Kidney (tissue), 13 donors: ENCODE measurements at regions not wholly inside any gene's neighbourhood (a gene's known extent, or its start where the extent isn't known, plus 50 kb on each side); places are given as distances from the start of the nearest gene placed in this dataset.

Experiments used
- DNase-seq, 5 donors: peaks; one replicate each; pipeline ENCODE4 v3.0.0-alpha.2; 2013 to 2020
- FAIRE-seq: peaks from 2 replicates; lab custom pipeline; 2012; peaks lifted over from hg19 to GRCh38; lab: Jason Lieb, UNC
- H3K27ac ChIP-seq, 2 donors: one replicate each; pipeline ENCODE4 v1.7.0; 2013; ENCODE audit warnings: low read depth in 2 of 2, low read length in 2 of 2, inconsistent platforms in 1 of 2
- H3K27me3 ChIP-seq: one replicate; pipeline ENCODE4 v1.7.1; 2013; ENCODE audit warnings: low read length, inconsistent platforms; ENCODE audit not compliant: control insufficient read depth, insufficient read depth
- H3K36me3 ChIP-seq, 3 donors: one replicate each; pipeline versions ENCODE4 v1.7.0 to v1.7.1; 2013; ENCODE audit warnings: low read length in 3 of 3, control low read depth in 1 of 3, inconsistent platforms in 1 of 3; ENCODE audit not compliant: insufficient read depth in 3 of 3, control insufficient read depth in 2 of 3
- H3K4me1 ChIP-seq, 3 donors: one replicate each; pipeline versions ENCODE4 v1.7.0 to v1.7.1; 2013; ENCODE audit warnings: low read length in 3 of 3, inconsistent platforms in 1 of 3, low read depth in 1 of 3; ENCODE audit not compliant: control insufficient read depth in 2 of 3, insufficient read depth in 2 of 3
- H3K4me3 ChIP-seq, 3 donors: one replicate each; pipeline versions ENCODE4 v1.7.0 to v1.8.1; 2013; ENCODE audit warnings: low read length in 3 of 3, control low read depth in 1 of 3, inconsistent platforms in 1 of 3
- H3K9ac ChIP-seq, 3 donors: one replicate each; pipeline versions ENCODE4 v1.7.0 to v1.7.1; 2013; ENCODE audit warnings: low read length in 3 of 3, control low read depth in 1 of 3, inconsistent platforms in 1 of 3
- H3K9me3 ChIP-seq, 3 donors: one replicate each; pipeline versions ENCODE4 v1.7.0 to v1.7.1; 2013; ENCODE audit warnings: low read length in 3 of 3, control low read depth in 1 of 3, inconsistent platforms in 1 of 3; ENCODE audit not compliant: control insufficient read depth in 2 of 3, insufficient read depth in 1 of 3
- intact Hi-C: fragments of 100-400 bp; cut with DNase I; formaldehyde crosslinking; loops from one replicate; pipeline ENCODE4 v1.11.1; 2022
- TF ChIP-seq, protein P1 (sequence below): IDR thresholded peaks from 3 replicates; pipeline ENCODE4 v1.5.1; 2012; ENCODE audit warnings: mild to moderate bottlenecking, moderate library complexity, borderline replicate concordance; ENCODE audit not compliant: insufficient read depth; ENCODE audit errors: extremely low read depth
- donor health status: control.
- donor health status: control.
- donor health status: control.
- donor health status: control.
- donor health status: control.
- donor health status: DM: yes; HTN: yes; CAD: no.
- donor health status: Normal renal cell carcinoma (clear cell type).

DNA sequence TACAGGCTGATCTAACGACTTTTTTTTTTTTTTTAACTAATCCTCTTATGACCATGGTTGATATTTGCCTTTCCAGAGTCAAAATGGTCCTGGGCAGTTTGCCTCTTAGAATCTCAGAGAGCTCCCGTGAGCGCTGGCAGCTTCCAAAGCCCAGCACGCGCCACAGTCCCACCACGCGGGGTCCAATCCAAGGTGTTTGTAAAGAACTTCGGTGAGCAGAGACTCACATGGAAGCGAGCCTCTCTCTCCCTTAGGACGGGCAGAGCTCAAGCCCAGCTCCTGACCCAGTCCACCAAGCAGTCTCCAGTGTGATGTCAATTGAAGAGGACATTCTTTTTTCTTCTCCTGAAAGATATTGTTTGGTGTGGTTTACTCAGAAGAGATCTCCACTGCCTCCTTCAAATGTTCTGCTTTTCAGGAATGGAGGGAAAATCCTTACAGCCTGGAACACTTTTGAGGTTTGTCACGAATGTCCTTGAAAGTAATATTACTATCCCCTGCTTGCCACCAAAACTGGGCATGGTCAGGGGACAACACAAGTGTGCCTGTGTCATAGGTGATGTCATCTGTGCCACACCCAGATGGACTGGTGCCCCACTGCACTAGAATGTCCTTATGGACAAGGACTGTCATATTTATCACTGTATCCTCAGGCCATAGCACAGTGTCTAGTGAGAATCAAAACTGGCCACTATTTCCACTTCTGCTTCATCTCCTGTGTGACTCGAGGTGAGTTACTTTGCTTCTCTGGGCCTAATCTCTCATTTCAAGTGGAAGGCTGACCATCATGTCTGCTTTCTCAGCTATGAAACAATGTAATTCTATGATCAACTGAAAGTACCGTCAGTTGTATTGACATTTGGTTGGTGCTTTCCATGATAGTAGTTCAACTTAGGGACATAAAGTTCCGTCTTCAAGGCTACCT, 97.4 kb upstream of the EDEM3 start:
- Histone ChIP-seq H3K4me3 (no peak overlapping the region), H3K27me3 (no peaks in the 10 kb centered on the region), H3K9ac (no peak overlapping the region), H3K27ac (no peak overlapping the region), H3K36me3 (no peaks in the 10 kb centered on the region), H3K4me1 (no peaks in the 10 kb centered on the region), H3K9me3 (no peaks in the 10 kb centered on the region)
- TF ChIP-seq, protein P1, sequence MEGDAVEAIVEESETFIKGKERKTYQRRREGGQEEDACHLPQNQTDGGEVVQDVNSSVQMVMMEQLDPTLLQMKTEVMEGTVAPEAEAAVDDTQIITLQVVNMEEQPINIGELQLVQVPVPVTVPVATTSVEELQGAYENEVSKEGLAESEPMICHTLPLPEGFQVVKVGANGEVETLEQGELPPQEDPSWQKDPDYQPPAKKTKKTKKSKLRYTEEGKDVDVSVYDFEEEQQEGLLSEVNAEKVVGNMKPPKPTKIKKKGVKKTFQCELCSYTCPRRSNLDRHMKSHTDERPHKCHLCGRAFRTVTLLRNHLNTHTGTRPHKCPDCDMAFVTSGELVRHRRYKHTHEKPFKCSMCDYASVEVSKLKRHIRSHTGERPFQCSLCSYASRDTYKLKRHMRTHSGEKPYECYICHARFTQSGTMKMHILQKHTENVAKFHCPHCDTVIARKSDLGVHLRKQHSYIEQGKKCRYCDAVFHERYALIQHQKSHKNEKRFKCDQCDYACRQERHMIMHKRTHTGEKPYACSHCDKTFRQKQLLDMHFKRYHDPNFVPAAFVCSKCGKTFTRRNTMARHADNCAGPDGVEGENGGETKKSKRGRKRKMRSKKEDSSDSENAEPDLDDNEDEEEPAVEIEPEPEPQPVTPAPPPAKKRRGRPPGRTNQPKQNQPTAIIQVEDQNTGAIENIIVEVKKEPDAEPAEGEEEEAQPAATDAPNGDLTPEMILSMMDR: no peak
- intact Hi-C loops: no loop called here
- FAIRE-seq (no peak), DNase-seq (no peak)

DNA sequence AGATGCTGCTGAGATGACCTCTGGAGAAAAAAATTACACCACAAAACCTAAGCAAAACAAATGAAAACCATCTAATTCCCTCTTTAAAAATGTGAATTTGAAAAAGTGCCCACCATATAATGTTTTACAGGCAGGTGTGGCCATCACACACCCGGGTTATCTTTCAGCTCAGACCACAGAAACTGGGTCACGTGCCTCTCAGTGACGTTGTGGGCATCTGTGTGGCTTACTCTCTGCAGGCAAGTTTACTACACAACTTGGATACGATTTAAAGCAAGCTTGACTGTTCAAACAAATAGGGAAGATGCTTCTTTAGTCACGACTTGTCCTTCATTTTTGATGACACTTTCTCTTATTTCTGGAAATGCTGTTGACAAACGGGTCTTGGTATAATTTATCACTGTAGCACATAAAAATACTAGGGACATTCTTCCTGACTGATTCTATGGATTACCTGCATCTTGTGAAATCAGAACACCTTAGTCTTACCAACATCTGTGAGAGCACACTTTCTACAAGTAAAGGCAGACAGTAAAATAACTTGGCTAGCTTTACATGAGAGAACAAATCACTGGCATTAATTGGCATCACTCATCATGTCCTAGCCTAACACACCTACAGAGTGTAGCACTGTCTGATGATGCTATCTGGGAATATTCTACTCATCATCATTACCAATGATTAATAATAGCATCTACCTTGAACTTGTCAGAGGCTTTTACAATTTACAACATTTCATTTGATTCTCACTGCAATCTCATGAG, 89.3 kb upstream of the EDEM3 start:
- H3K4me3 ChIP-seq: no peak overlapping the region
- H3K36me3 ChIP-seq: no peaks in the 10 kb centered on the region
- no peaks in the 10 kb centered on the region for H3K9me3 ChIP-seq
- no peak overlapping the region for H3K27ac ChIP-seq
- TF ChIP-seq, protein P1: no peak
- H3K9ac ChIP-seq: no peak overlapping the region
- no peak for DNase-seq
- intact Hi-C loops: no loop called here
- no peak for FAIRE-seq
- H3K4me1 ChIP-seq: no peaks in the 10 kb centered on the region
- no peaks in the 10 kb centered on the region for H3K27me3 ChIP-seq

DNA sequence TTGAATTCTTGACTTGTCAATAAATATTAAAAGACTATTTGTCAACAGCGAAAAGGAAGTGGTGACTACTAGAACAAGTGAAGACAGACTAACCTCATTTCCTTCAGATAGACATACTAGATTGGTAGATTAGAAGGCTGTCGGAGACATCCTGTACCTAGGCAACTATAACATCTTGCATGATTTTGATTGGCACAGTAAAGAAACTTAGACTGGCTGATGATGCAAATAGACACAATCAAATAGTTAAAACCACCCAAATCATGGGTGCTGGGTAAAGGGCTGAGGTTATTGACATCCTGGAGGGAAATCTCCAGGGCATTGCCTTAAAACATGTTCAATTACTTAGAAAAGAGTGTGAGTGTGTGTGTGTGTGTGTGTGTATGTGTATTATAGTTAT, 85.9 kb upstream of the EDEM3 start:
- FAIRE-seq (no peak), DNase-seq (no peak)
- H3K27me3 ChIP-seq: no peaks in the 10 kb centered on the region
- H3K4me1 ChIP-seq: no peaks in the 10 kb centered on the region
- no peaks in the 10 kb centered on the region for H3K36me3 ChIP-seq
- H3K9me3 ChIP-seq: no peaks in the 10 kb centered on the region
- no peak overlapping the region for H3K9ac ChIP-seq
- H3K4me3 ChIP-seq: no peak overlapping the region
- TF ChIP-seq, protein P1: no peak
- H3K27ac ChIP-seq: no peak overlapping the region
- intact Hi-C loops: no loop called here
